CD4-positive, alpha-beta T cell (primary cell): ENCODE measurements at regions not wholly inside any gene's neighbourhood (a gene's known extent, or its start where the extent isn't known, plus 50 kb on each side); places are given as distances from the start of the nearest gene placed in this dataset.

Source experiments
- ATAC-seq: fragments of 200-7000 bp; cut with Tn5 transposase; one replicate; pipeline ENCODE4 v1.10.0; 2022; ENCODE audit warnings: mild to moderate bottlenecking; ENCODE audit not compliant: poor library complexity
- CTCF ChIA-PET: fragments of 350-600 bp; sonication (Branson Sonifier 250); formaldehyde crosslinking; loops from one replicate; lab custom pipeline; 2021; ENCODE audit warnings: antibody characterized with exemption, inconsistent platforms; lab: Charles Lee
- POLR2A ChIA-PET: fragments of 350-600 bp; sonication (Branson Sonifier 250); formaldehyde crosslinking; loops from one replicate; lab custom pipeline; 2021; ENCODE audit warnings: antibody characterized with exemption, inconsistent platforms; lab: Charles Lee
- DNase-seq, 14 experiments: peaks; one replicate each; pipeline ENCODE4 v3.0.0-alpha.2; 2013 to 2020; ENCODE audit warnings: mixed read lengths in 2 of 14
- H3K27ac ChIP-seq, 2 donors: one replicate each; pipeline versions ENCODE4 v1.5.1 to v1.7.0; 2013; ENCODE audit warnings: low read length in 2 of 2, low read depth in 1 of 2, mild to moderate bottlenecking in 1 of 2
- H3K27me3 ChIP-seq, 2 experiments: 1 replicate in 1 of 2; 2 replicates in 1 of 2; pipeline versions ENCODE4 v1.6.1 to v1.7.0; 2013; ENCODE audit warnings: low read length in 2 of 2, control low read depth in 1 of 2, mild to moderate bottlenecking in 1 of 2, moderate library complexity in 1 of 2; ENCODE audit not compliant: insufficient read depth in 2 of 2, control insufficient read depth in 1 of 2
- H3K36me3 ChIP-seq: one replicate; pipeline ENCODE4 v1.6.1; 2013; ENCODE audit warnings: low read length, control low read depth; ENCODE audit not compliant: insufficient read depth
- H3K4me1 ChIP-seq: one replicate; pipeline ENCODE4 v1.6.1; 2013; ENCODE audit warnings: low read length, control low read depth; ENCODE audit not compliant: insufficient read depth
- H3K4me3 ChIP-seq: one replicate; pipeline ENCODE4 v1.5.1; 2013; ENCODE audit warnings: mild to moderate bottlenecking, low read length, moderate library complexity
- H3K9me3 ChIP-seq, 2 experiments: 1 replicate in 1 of 2; 2 replicates in 1 of 2; pipeline versions ENCODE4 v1.6.1 to v1.7.0; 2013; ENCODE audit warnings: low read length in 2 of 2, mild to moderate bottlenecking in 2 of 2, control low read depth in 1 of 2, moderate library complexity in 1 of 2; ENCODE audit not compliant: control insufficient read depth in 1 of 2, insufficient read depth in 1 of 2
- H3K27ac Mint-ChIP-seq: one replicate; pipeline ENCODE4 v1.8.0; 2020; ENCODE audit warnings: mixed read lengths
- H3K27me3 Mint-ChIP-seq: one replicate; pipeline ENCODE4 v1.8.0; 2021; ENCODE audit warnings: mixed read lengths
- H3K36me3 Mint-ChIP-seq: one replicate; pipeline ENCODE4 v1.8.0; 2021; ENCODE audit warnings: low read depth, mixed read lengths
- H3K4me1 Mint-ChIP-seq: one replicate; pipeline ENCODE4 v1.8.0; 2021; ENCODE audit warnings: low read depth, mixed read lengths
- H3K4me3 Mint-ChIP-seq: one replicate; pipeline ENCODE4 v1.8.0; 2020; ENCODE audit warnings: mild to moderate bottlenecking, mixed read lengths
- H3K9me3 Mint-ChIP-seq: one replicate; pipeline ENCODE4 v1.8.0; 2020; ENCODE audit warnings: mixed read lengths
- CTCF ChIP-seq: fragments of 200-600 bp; IDR thresholded peaks from one replicate; pipeline ENCODE4 v1.8.0; 2022; ENCODE audit warnings: antibody characterized with exemption, mild to moderate bottlenecking
- intact Hi-C, 2 experiments: fragments of 100-400 bp; cut with DNase I in 1 of 2; cut with micrococcal nuclease in 1 of 2; formaldehyde crosslinking; loops; one replicate each; pipeline versions ENCODE4 v1.15.1 to v1.9.0; 2023 to 2025; cut with DNase I, micrococcal nuclease

GRCh38 chr10:3995302-3996210 lies 210.5 kb upstream of the KLF6 start:
- peaks cover 6% of the 10 kb centered on the region for H3K9me3 Mint-ChIP-seq
- intact Hi-C loops: no loop called here
- no peak for TF ChIP-seq CTCF
- H3K27ac Mint-ChIP-seq: no peak overlapping the region
- no peak overlapping the region for H3K4me3 Mint-ChIP-seq
- H3K4me1 Mint-ChIP-seq: no peaks in the 10 kb centered on the region
- Histone ChIP-seq H3K27me3 (no peaks in the 10 kb centered on the region), H3K4me1 (no peaks in the 10 kb centered on the region), H3K36me3 (no peaks in the 10 kb centered on the region), H3K4me3 (no peak overlapping the region), H3K27ac (no peak overlapping the region), H3K9me3 (no peaks in the 10 kb centered on the region)
- H3K36me3 Mint-ChIP-seq: no peaks in the 10 kb centered on the region
- ATAC-seq (no peak), DNase-seq (no peak)
- H3K27me3 Mint-ChIP-seq: no peaks in the 10 kb centered on the region
- CTCF ChIA-PET: no interaction called here
- POLR2A ChIA-PET: no interaction called here

- no peak overlapping the region for H3K4me3 Mint-ChIP-seq
- ATAC-seq (no peak), DNase-seq (no peak)
- H3K36me3 Mint-ChIP-seq: no peaks in the 10 kb centered on the region
- no peak for TF ChIP-seq CTCF
- Histone ChIP-seq H3K4me1 (no peaks in the 10 kb centered on the region), H3K27me3 (no peaks in the 10 kb centered on the region), H3K4me3 (no peak overlapping the region), H3K9me3 (no peaks in the 10 kb centered on the region), H3K27ac (no peak overlapping the region), H3K36me3 (no peaks in the 10 kb centered on the region)
- intact Hi-C loops: no loop called here
- CTCF ChIA-PET: no interaction called here
- no peak overlapping the region for H3K27ac Mint-ChIP-seq
- POLR2A ChIA-PET: no interaction called here
- H3K27me3 Mint-ChIP-seq: no peaks in the 10 kb centered on the region
- H3K4me1 Mint-ChIP-seq: peaks cover 5% of the 10 kb centered on the region
- no peaks in the 10 kb centered on the region for H3K9me3 Mint-ChIP-seq
These were observed 207.6 kb upstream of the KLF6 start for GRCh38 chr10:3992382-3993178.

GRCh38 chr10:3990307-3990706 lies 205.3 kb upstream of the KLF6 start:
- POLR2A ChIA-PET: no interaction called here
- no peak for TF ChIP-seq CTCF
- Histone ChIP-seq H3K36me3 (no peaks in the 10 kb centered on the region), H3K27me3 (no peaks in the 10 kb centered on the region), H3K4me1 (no peaks in the 10 kb centered on the region), H3K4me3 (no peak overlapping the region), H3K9me3 (no peaks in the 10 kb centered on the region), H3K27ac (no peak overlapping the region)
- Mint-ChIP-seq H3K9me3 (no peaks in the 10 kb centered on the region), H3K27ac (no peak overlapping the region), H3K4me3 (no peak overlapping the region), H3K4me1 (peaks cover 6% of the 10 kb centered on the region), H3K36me3 (no peaks in the 10 kb centered on the region), H3K27me3 (no peaks in the 10 kb centered on the region)
- DNase-seq (no peak), ATAC-seq (no peak)
- CTCF ChIA-PET: no interaction called here
- intact Hi-C loops: no loop called here
